ENCODE measurements at regions not wholly inside any gene's neighbourhood (a gene's known extent, or its start where the extent isn't known, plus 50 kb on each side); places are given as distances from the start of the nearest gene placed in this dataset.

- peaks cover 16% of the 10 kb centered on the region for H3K27me3 Mint-ChIP-seq (ENCODE audit: low read depth)
- H3K9me3 Mint-ChIP-seq (ENCODE audit: insufficient read depth): no peaks in the 10 kb centered on the region
- DNase-seq (no peak), ATAC-seq (no peak)
- H3K27ac Mint-ChIP-seq: no peak overlapping the region
- no peaks in the 10 kb centered on the region for H3K4me1 Mint-ChIP-seq (ENCODE audit: low read depth)
- H3K36me3 Mint-ChIP-seq (ENCODE audit: low read depth): no peaks in the 10 kb centered on the region
- CTCF ChIA-PET: no interaction called here
- POLR2A ChIA-PET: no interaction called here
- H3K4me3 Mint-ChIP-seq: no peak overlapping the region
Measured at GRCh38 chr2:236717120-236717519, 147.5 kb downstream of the ACKR3 start.

GRCh38 chr2:236717729-236718128, 148.1 kb downstream of the ACKR3 start:
- no peak for DNase-seq
- ChIA-PET POLR2A (no interaction called here), CTCF (no interaction called here)
- H3K36me3 Mint-ChIP-seq (ENCODE audit: low read depth): no peaks in the 10 kb centered on the region
- no peak overlapping the region for H3K4me3 Mint-ChIP-seq
- no peaks in the 10 kb centered on the region for H3K4me1 Mint-ChIP-seq (ENCODE audit: low read depth)
- no peaks in the 10 kb centered on the region for H3K9me3 Mint-ChIP-seq (ENCODE audit: insufficient read depth)
- peaks cover 16% of the 10 kb centered on the region for H3K27me3 Mint-ChIP-seq (ENCODE audit: low read depth)
- no peak overlapping the region for H3K27ac Mint-ChIP-seq
- ATAC-seq: no peak

- no peaks in the 10 kb centered on the region for H3K36me3 Mint-ChIP-seq (ENCODE audit: low read depth)
- ATAC-seq (no peak), DNase-seq (no peak)
- no peaks in the 10 kb centered on the region for H3K4me1 Mint-ChIP-seq (ENCODE audit: low read depth)
- peaks cover 16% of the 10 kb centered on the region for H3K27me3 Mint-ChIP-seq (ENCODE audit: low read depth)
- no peaks in the 10 kb centered on the region for H3K9me3 Mint-ChIP-seq (ENCODE audit: insufficient read depth)
- ChIA-PET CTCF (no interaction called here), POLR2A (no interaction called here)
- H3K27ac Mint-ChIP-seq: no peak overlapping the region
- no peak overlapping the region for H3K4me3 Mint-ChIP-seq
Measured at GRCh38 chr2:236718207-236718992, 148.8 kb downstream of the ACKR3 start.

- Mint-ChIP-seq H3K27me3 (ENCODE audit: low read depth) (peaks cover 16% of the 10 kb centered on the region), H3K36me3 (ENCODE audit: low read depth) (no peaks in the 10 kb centered on the region), H3K4me1 (ENCODE audit: low read depth) (no peaks in the 10 kb centered on the region), H3K9me3 (ENCODE audit: insufficient read depth) (no peaks in the 10 kb centered on the region), H3K27ac (no peak overlapping the region), H3K4me3 (no peak overlapping the region)
- ChIA-PET POLR2A (no interaction called here), CTCF (no interaction called here)
- ATAC-seq (no peak), DNase-seq (no peak)
Measured at GRCh38 chr2:236719192-236719635, 149.6 kb downstream of the ACKR3 start.

GRCh38 chr2:236720974-236721540, 151.4 kb downstream of the ACKR3 start:
- Mint-ChIP-seq H3K36me3 (ENCODE audit: low read depth) (no peaks in the 10 kb centered on the region), H3K9me3 (ENCODE audit: insufficient read depth) (no peaks in the 10 kb centered on the region), H3K4me3 (no peak overlapping the region), H3K27ac (no peak overlapping the region), H3K27me3 (ENCODE audit: low read depth) (peaks cover 6% of the 10 kb centered on the region), H3K4me1 (ENCODE audit: low read depth) (no peaks in the 10 kb centered on the region)
- POLR2A ChIA-PET: no interaction called here
- DNase-seq: no peak
- ATAC-seq: no peak
- CTCF ChIA-PET: no interaction called here

- CTCF ChIA-PET: no interaction called here
- Mint-ChIP-seq H3K36me3 (ENCODE audit: low read depth) (no peaks in the 10 kb centered on the region), H3K27me3 (ENCODE audit: low read depth) (no peaks in the 10 kb centered on the region), H3K27ac (no peak overlapping the region), H3K4me3 (no peak overlapping the region), H3K9me3 (ENCODE audit: insufficient read depth) (no peaks in the 10 kb centered on the region), H3K4me1 (ENCODE audit: low read depth) (no peaks in the 10 kb centered on the region)
- POLR2A ChIA-PET: no interaction called here
- no peak for DNase-seq
- ATAC-seq: no peak
Measured at GRCh38 chr2:236724200-236724599, 154.6 kb downstream of the ACKR3 start.

GRCh38 chr2:236726701-236727450, 157.3 kb downstream of the ACKR3 start:
- Mint-ChIP-seq H3K36me3 (ENCODE audit: low read depth) (no peaks in the 10 kb centered on the region), H3K4me3 (no peak overlapping the region), H3K9me3 (ENCODE audit: insufficient read depth) (no peaks in the 10 kb centered on the region), H3K4me1 (ENCODE audit: low read depth) (no peaks in the 10 kb centered on the region), H3K27ac (no peak overlapping the region), H3K27me3 (ENCODE audit: low read depth) (no peaks in the 10 kb centered on the region)
- CTCF ChIA-PET: interaction anchor here (0.8 kb wide), 1 partner anchor 299 kb away, joined by 3 read pairs; no protein-coding TSS in a partner anchor
- DNase-seq (no peak), ATAC-seq (no peak)
- POLR2A ChIA-PET: no interaction called here

- Mint-ChIP-seq H3K36me3 (ENCODE audit: low read depth) (no peaks in the 10 kb centered on the region), H3K27me3 (ENCODE audit: low read depth) (no peaks in the 10 kb centered on the region), H3K27ac (no peak overlapping the region), H3K4me1 (ENCODE audit: low read depth) (no peaks in the 10 kb centered on the region), H3K4me3 (no peak overlapping the region), H3K9me3 (ENCODE audit: insufficient read depth) (no peaks in the 10 kb centered on the region)
- ATAC-seq: no peak
- no peak for DNase-seq
- POLR2A ChIA-PET: no interaction called here
- CTCF ChIA-PET: no interaction called here
Measured at GRCh38 chr2:236728916-236729670, 159.5 kb downstream of the ACKR3 start.

- DNase-seq (no peak), ATAC-seq (no peak)
- H3K9me3 Mint-ChIP-seq (ENCODE audit: insufficient read depth): no peaks in the 10 kb centered on the region
- H3K27me3 Mint-ChIP-seq (ENCODE audit: low read depth): no peaks in the 10 kb centered on the region
- no peak overlapping the region for H3K27ac Mint-ChIP-seq
- no peaks in the 10 kb centered on the region for H3K36me3 Mint-ChIP-seq (ENCODE audit: low read depth)
- H3K4me3 Mint-ChIP-seq: no peak overlapping the region
- ChIA-PET CTCF (no interaction called here), POLR2A (interaction anchor here (0.8 kb wide), 1 partner anchor 11 kb away, joined by 4 read pairs; no protein-coding TSS in a partner anchor)
- H3K4me1 Mint-ChIP-seq (ENCODE audit: low read depth): no peaks in the 10 kb centered on the region
Measured at GRCh38 chr2:236730393-236730792, 160.8 kb downstream of the ACKR3 start.

GRCh38 chr2:236731767-236732580, 162.3 kb downstream of the ACKR3 start:
- DNase-seq: no peak
- Mint-ChIP-seq H3K9me3 (ENCODE audit: insufficient read depth) (no peaks in the 10 kb centered on the region), H3K4me1 (ENCODE audit: low read depth) (no peaks in the 10 kb centered on the region), H3K4me3 (no peak overlapping the region), H3K27ac (no peak overlapping the region), H3K27me3 (ENCODE audit: low read depth) (no peaks in the 10 kb centered on the region), H3K36me3 (ENCODE audit: low read depth) (no peaks in the 10 kb centered on the region)
- POLR2A ChIA-PET: no interaction called here
- ATAC-seq: no peak
- CTCF ChIA-PET: no interaction called here

- H3K4me3 Mint-ChIP-seq: no peak overlapping the region
- H3K36me3 Mint-ChIP-seq (ENCODE audit: low read depth): no peaks in the 10 kb centered on the region
- H3K4me1 Mint-ChIP-seq (ENCODE audit: low read depth): no peaks in the 10 kb centered on the region
- ATAC-seq (no peak), DNase-seq (no peak)
- no peak overlapping the region for H3K27ac Mint-ChIP-seq
- ChIA-PET POLR2A (no interaction called here), CTCF (no interaction called here)
- no peaks in the 10 kb centered on the region for H3K27me3 Mint-ChIP-seq (ENCODE audit: low read depth)
- H3K9me3 Mint-ChIP-seq (ENCODE audit: insufficient read depth): no peaks in the 10 kb centered on the region
Measured at GRCh38 chr2:236733156-236733555, 163.5 kb downstream of the ACKR3 start.

Measured in activated CD8-positive, alpha-beta T cell treated with anti-CD3 and anti-CD28 coated beads, Interleukin-2, amount 10 ng/mL, durations not matched to agents 7 days and 5 days (primary cell).